Ecto neural progenitor cell (in vitro differentiated cells): ENCODE measurements at regions not wholly inside any gene's neighbourhood (a gene's known extent, or its start where the extent isn't known, plus 50 kb on each side); places are given as distances from the start of the nearest gene placed in this dataset.

Experiments
- DNase-seq: peaks from one replicate; pipeline ENCODE4 v3.0.0-alpha.2; 2018; ENCODE audit warnings: low spot score

GRCh38 chr10:44198096-44198779 is 186.7 kb downstream of the CXCL12 start:
- no peak for DNase-seq

GRCh38 chr10:44197646-44198045 is 187.3 kb downstream of the CXCL12 start:
- no peak for DNase-seq

GRCh38 chr10:44196336-44196735 is 188.6 kb downstream of the CXCL12 start:
- no peak for DNase-seq

- no peak for DNase-seq
Measured at GRCh38 chr10:44196008-44196320, 188.9 kb downstream of the CXCL12 start.

GRCh38 chr10:44195112-44196007 is 189.5 kb downstream of the CXCL12 start:
- no peak for DNase-seq

- DNase-seq, result no peak
Measured at GRCh38 chr10:44194435-44194834, 190.5 kb downstream of the CXCL12 start.

- no peak for DNase-seq
Measured at GRCh38 chr10:44193567-44194220, 191.2 kb downstream of the CXCL12 start.

GRCh38 chr10:44193166-44193565 is 191.7 kb downstream of the CXCL12 start:
- DNase-seq, result no peak

GRCh38 chr10:44192435-44192834 is 192.5 kb downstream of the CXCL12 start:
- no peak for DNase-seq

- DNase-seq, result no peak
Measured at GRCh38 chr10:44190541-44190940, 194.4 kb downstream of the CXCL12 start.

- no peak for DNase-seq
Measured at GRCh38 chr10:44186821-44187220, 198.1 kb downstream of the CXCL12 start.

GRCh38 chr10:44186150-44186549 is 198.7 kb downstream of the CXCL12 start:
- DNase-seq, result no peak

GRCh38 chr10:44185315-44185666 is 199.6 kb downstream of the CXCL12 start:
- DNase-seq, result no peak

- no peak for DNase-seq
Measured at GRCh38 chr10:44184633-44185314, 200.1 kb downstream of the CXCL12 start.

GRCh38 chr10:44183667-44184632 is 200.9 kb downstream of the CXCL12 start:
- DNase-seq, result no peak

GRCh38 chr10:44182909-44183308 is 202.0 kb downstream of the CXCL12 start:
- no peak for DNase-seq

GRCh38 chr10:44180321-44181168 is 204.4 kb downstream of the CXCL12 start:
- DNase-seq, result no peak

- no peak for DNase-seq
Measured at GRCh38 chr10:44178856-44179255, 206.0 kb downstream of the CXCL12 start.

GRCh38 chr10:44178281-44178680 is 206.6 kb downstream of the CXCL12 start:
- DNase-seq, result no peak

GRCh38 chr10:44177610-44178009 is 207.3 kb downstream of the CXCL12 start:
- no peak for DNase-seq
